HL-60 (cell line): ENCODE measurements at regions not wholly inside any gene's neighbourhood (a gene's known extent, or its start where the extent isn't known, plus 50 kb on each side); places are given as distances from the start of the nearest gene placed in this dataset.

Experiments used
- GABPA ChIP-seq: IDR thresholded peaks from 2 replicates; pipeline ENCODE4 v1.6.1; 2012; ENCODE audit warnings: low read depth
- TF ChIP-seq, protein P1 (sequence below): IDR thresholded peaks from one replicate; pipeline ENCODE4 v1.5.1; 2011; ENCODE audit warnings: low read length, control low read depth, inconsistent platforms; ENCODE audit not compliant: insufficient read depth

DNA sequence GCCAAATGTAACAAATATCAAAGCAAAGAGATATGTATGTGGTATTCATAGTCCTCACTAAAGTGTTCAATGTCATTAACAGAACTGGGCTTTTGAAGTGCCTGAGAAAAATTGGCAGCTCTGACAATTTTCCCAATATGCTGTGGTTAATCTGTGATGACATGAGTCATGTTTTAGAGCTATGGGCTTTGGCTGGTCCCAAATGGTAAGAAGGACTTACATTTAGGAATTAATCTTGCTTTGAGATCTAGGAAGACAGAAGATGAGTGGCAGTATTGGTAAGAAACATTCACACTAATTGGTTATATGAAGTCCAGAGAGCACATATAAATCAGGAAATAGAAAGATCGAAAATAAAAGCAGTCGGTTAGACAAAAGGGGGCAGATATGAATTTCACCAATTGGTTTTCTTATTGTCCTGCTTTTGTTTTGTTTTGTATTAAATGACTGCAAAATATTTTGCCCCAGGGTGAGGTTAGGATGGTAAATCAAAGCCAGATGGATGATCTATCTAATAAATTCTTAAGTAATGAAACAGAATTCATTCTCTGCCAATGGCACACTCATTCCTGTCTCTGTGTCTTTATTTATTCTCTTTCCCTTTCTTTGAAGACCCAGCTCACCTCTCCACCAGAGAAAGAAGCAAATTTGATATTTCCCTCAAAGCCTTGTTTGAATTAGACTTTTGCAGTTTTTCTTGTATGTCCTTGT lies 993.1 kb downstream of the RPA4 start:
- TF ChIP-seq, protein P1, sequence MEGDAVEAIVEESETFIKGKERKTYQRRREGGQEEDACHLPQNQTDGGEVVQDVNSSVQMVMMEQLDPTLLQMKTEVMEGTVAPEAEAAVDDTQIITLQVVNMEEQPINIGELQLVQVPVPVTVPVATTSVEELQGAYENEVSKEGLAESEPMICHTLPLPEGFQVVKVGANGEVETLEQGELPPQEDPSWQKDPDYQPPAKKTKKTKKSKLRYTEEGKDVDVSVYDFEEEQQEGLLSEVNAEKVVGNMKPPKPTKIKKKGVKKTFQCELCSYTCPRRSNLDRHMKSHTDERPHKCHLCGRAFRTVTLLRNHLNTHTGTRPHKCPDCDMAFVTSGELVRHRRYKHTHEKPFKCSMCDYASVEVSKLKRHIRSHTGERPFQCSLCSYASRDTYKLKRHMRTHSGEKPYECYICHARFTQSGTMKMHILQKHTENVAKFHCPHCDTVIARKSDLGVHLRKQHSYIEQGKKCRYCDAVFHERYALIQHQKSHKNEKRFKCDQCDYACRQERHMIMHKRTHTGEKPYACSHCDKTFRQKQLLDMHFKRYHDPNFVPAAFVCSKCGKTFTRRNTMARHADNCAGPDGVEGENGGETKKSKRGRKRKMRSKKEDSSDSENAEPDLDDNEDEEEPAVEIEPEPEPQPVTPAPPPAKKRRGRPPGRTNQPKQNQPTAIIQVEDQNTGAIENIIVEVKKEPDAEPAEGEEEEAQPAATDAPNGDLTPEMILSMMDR = no peak
- no peak for TF ChIP-seq GABPA
